ENCODE measurements at regions not wholly inside any gene's neighbourhood (a gene's known extent, or its start where the extent isn't known, plus 50 kb on each side); places are given as distances from the start of the nearest gene placed in this dataset.

GRCh38 chr11:43012606-43013005 is 299.2 kb upstream of the API5 start (continued):
- TF ChIP-seq HOXA9 (CRISPR knock-in tag; IDR thresholded peaks at IDR 0.05; ENCODE audit: borderline replicate concordance) (no peak), SNAPC5 (CRISPR knock-in tag; IDR thresholded peaks at IDR 0.05; ENCODE audit: borderline replicate concordance) (no peak), THAP7 (CRISPR knock-in tag; IDR thresholded peaks at IDR 0.05) (no peak), ZNF788 (CRISPR knock-in tag; IDR thresholded peaks at IDR 0.05; ENCODE audit: borderline replicate concordance) (no peak), ZNF224 (CRISPR knock-in tag; IDR thresholded peaks at IDR 0.05) (no peak), SYNCRIP (IDR thresholded peaks at IDR 0.05; ENCODE audit: insufficient read depth, low read depth, low read length) (no peak), PHF5A (CRISPR knock-in tag; IDR thresholded peaks at IDR 0.05; ENCODE audit: low read depth, unreplicated experiment) (no peak), NFYB (CRISPR knock-in tag; IDR thresholded peaks at IDR 0.05) (no peak), PHF8 (CRISPR knock-in tag; IDR thresholded peaks at IDR 0.05) (no peak)

- ChIA-PET CTCF (ENCODE audit: low intra/inter-chr PET ratio, low total read pairs) (interaction anchor here (0.7 to 1.3 kb wide), 2 partner anchors 251 to 253 kb away, joined by 3 to 9 read pairs; no protein-coding TSS in a partner anchor), POLR2A (no interaction called here)
- BruUV-seq (replicated peaks): no TSS peak
- peak; percentile 13 for DNase-seq (ENCODE audit: low spot score)
- Histone ChIP-seq H2AFZ (ENCODE audit: low read length) (no peak overlapping the region), H3K4me2 (ENCODE audit: low read depth, low read length) (no peak overlapping the region), H3K27ac (ENCODE audit: extremely low read length, insufficient read depth, low read length) (no peak overlapping the region), H3K4me3 (replicated peaks in 1 of 3; ENCODE audit: insufficient read depth in 1 of 3, low read depth in 2 of 3, low read length in 3 of 3) (no peak overlapping the region), H3K9ac (ENCODE audit: insufficient read depth, low read depth, low read length) (no peak overlapping the region), H3K36me3 (replicated peaks in 1 of 2; ENCODE audit: control insufficient read depth in 1 of 2, insufficient read depth in 2 of 2, low read length in 2 of 2) (no peaks in the 10 kb centered on the region), H3K27me3 (ENCODE audit: control insufficient read depth in 1 of 2, insufficient read depth in 2 of 2, low read length in 2 of 2) (no peaks in the 10 kb centered on the region), H4K20me1 (ENCODE audit: insufficient read depth, low read length) (no peaks in the 10 kb centered on the region), H3K9me3 (ENCODE audit: low read length) (no peaks in the 10 kb centered on the region), H3K79me2 (ENCODE audit: insufficient read depth, low read length) (no peaks in the 10 kb centered on the region), H3K4me1 (ENCODE audit: insufficient read depth, low read length) (no peaks in the 10 kb centered on the region)
- ATAC-seq: peak; percentile 96
- FAIRE-seq: no peak
- in situ Hi-C loops (cut with HindIII; ENCODE audit: extremely low pct_ligation_motif_present, low pct_unique_long_range_greater_than_20kb): loop anchor here (25.0 kb wide), 1 partner anchor 109 kb away; no protein-coding TSS in a partner anchor
- intact Hi-C loops (cut with micrococcal nuclease; ENCODE audit: unreplicated experiment): loop anchor here (1.0 kb wide), 1 partner anchor 251 kb away; no protein-coding TSS in a partner anchor
- TF ChIP-seq HDAC6 (IDR thresholded peaks at IDR 0.05; ENCODE audit: low read depth, low read length) (no peak), ZNF619 (CRISPR knock-in tag; IDR thresholded peaks at IDR 0.05) (no peak), RFXAP (CRISPR knock-in tag; IDR thresholded peaks at IDR 0.05; ENCODE audit: borderline replicate concordance) (no peak), SNRNP70 (IDR thresholded peaks at IDR 0.05; ENCODE audit: low read depth, low read length) (no peak), KMT2A (CRISPR knock-in tag; IDR thresholded peaks at IDR 0.05) (no peak), TARDBP (CRISPR knock-in tag; IDR thresholded peaks at IDR 0.05) (no peak), ZNF629 (CRISPR knock-in tag; conservative IDR thresholded peaks at IDR 0.05) (no peak), KAT2B (IDR thresholded peaks at IDR 0.05; ENCODE audit: borderline replicate concordance, low read depth, low read length) (no peak)
Measured at GRCh38 chr11:43021466-43021865, 290.3 kb upstream of the API5 start.
